ENCODE measurements at regions not wholly inside any gene's neighbourhood (a gene's known extent, or its start where the extent isn't known, plus 50 kb on each side); places are given as distances from the start of the nearest gene placed in this dataset.

DNA sequence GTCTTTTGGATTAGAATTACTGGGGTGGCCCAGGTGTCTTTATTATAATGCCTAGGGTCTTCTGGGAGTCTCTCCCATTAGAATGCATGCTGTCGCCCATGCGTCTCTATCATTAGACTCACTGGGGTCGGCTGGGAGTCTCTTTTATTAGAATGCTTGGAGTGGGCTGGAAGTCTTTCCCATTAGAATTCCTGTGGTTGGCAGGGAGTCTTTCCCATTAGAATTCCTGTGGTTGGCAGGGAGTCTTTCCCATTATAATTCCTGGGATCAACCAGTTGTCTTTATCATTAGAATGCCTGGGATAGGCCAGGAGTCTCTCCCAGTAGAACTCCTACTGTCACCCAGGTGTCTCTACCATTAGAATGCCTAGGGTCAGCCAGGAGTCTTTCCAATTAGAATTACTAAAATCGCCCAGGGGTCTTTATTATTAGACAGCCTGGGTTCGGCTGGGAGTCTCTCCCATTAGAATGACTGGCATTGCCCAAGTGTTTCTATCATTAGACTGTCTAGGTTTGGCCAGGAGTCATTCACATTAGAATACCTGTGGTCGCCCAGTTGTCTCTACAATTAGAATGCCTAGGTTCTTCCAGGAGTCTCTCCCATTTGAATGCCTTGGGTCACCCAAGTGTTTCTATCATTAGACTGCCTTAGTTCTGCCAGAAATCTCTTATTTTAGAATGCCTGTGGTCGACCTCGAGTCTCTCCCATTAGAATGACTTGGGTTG, 1558.5 kb downstream of the UQCRFS1 start:
- no peak for DNase-seq

DNA sequence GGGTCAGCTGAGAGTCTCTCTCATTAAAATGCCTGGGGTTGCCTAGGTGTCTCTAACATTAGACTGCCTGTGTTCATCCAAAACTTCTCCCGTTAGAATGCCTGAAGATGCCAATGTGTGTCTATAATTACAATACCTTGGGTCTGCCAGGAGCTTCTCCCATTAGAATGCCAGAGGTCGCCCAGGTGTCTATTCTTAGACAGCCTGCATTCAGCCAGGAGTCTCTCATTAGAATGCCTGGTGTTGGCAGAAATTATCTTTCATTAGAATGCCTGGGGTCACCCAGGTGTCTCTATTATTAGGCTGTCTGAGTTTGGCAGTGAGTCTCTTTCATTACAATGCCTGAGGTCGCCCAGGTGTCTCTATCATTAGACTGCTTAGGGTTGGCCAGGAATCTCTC, 1560.2 kb downstream of the UQCRFS1 start:
- DNase-seq = no peak

DNA sequence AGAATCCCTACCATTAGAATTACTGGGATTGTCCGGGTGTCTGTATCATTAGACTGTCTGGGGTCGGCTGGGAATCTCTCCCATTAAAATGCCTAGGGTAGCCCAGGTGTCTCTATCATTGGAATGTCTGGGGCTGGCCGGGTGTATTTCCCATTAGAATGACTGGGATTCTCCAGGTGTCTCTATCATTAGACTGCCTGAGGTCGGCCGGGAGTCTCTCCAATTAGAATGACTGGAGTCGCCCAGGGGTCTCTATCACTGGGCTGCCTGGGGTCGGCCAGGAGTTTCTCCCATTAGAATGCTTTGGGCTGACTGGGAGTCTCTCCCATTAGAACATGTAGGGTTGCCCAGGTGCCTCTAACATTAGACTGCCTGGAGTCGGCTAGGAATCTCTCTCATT, 1560.7 kb downstream of the UQCRFS1 start:
- DNase-seq = no peak

DNA sequence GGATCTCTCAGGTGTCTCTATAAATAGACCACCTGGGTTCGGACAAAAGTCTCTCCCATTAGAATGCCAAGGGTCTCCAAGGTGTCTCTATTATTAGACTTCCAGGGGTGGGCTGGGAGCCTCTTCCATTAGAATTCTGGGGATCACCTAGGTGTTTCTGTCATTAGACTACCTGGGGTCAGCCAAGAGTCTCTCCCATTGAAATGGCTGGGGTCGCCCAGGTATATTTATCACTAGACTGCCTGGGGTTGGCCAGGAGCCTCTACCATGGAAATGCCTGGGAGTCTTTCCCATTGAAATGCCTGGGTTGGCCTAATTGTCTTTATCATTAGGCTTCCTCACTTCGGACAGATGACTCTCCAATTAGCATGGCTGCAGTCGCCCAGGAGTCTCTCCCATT, 1565.5 kb downstream of the UQCRFS1 start:
- no peak for DNase-seq

DNA sequence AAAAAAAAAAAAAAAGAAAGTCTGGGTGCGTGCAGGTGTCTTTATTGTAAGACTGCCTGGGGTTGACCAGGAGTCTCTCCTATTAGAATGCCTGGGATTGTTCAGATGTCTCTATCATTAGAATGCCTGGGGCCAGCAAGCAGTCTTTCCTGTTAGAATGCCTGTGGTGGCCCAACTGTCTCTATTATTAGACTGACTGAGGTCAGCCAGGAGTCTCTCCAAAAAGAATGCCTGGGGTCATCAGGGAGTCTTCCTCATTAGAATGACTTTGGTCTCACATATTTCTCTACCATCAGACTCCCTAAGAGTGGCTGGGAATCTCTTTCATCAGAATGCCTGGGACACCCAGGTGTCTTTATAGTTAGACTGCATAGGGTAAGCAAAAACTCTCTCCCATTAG, 1577.5 kb downstream of the UQCRFS1 start:
- no peak for DNase-seq

DNA sequence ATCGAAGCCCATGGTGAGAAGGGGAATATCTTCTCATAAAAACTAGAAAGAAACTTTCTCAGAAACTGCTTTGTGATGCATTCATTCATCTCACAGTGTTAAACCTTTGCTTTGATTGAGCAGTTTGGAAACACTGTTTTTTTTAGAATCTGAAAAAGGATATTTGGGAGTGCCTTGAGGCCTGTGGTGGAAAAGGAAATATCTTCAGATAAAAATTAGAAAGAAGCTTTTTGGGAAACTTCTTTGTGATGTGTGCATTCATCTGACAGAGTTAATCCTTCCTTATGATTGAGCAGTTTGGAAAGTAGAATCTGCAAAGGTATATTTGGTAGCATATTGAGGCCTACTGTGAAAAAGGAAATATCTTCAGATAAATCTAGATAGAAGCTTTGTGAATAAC, 1594.9 kb downstream of the UQCRFS1 start:
- DNase-seq = no peak

DNA sequence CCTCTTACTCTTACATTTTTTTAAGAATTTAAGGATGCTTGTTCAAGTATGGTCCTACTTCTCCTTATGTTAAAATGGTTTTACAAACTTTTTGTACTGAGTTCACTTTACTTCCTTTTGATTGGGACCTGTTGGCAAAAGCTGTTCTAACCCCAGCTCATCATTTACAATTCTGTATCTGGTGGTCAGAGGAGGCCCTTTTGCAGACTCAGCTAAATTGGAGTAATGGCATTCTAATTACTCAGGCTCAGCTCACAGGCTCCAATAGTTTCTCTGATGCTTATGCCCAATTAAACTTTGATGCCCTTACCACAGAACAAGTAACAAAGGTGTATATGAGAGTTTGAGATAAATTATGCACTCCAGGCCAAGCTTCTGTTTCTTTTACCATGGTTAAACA, 1632.0 kb downstream of the UQCRFS1 start:
- no peak for DNase-seq
